ENCODE measurements at regions not wholly inside any gene's neighbourhood (a gene's known extent, or its start where the extent isn't known, plus 50 kb on each side); places are given as distances from the start of the nearest gene placed in this dataset.

GRCh38 chr17:77009877-77010276 lies 130.9 kb upstream of the SEC14L1 start:
- DNase-seq: no peak
- Histone ChIP-seq H3K9me3 (no peaks in the 10 kb centered on the region), H3K4me3 (no peak overlapping the region), H3K36me3 (no peaks in the 10 kb centered on the region), H3K27ac (no peak overlapping the region), H3K4me1 (no peaks in the 10 kb centered on the region), H3K27me3 (peaks cover 0 to 5% (median 0%) of the 10 kb centered on the region in 4 donors)
- intact Hi-C loops (cut with DNase I): no loop called here
- WGBS, 2 donors: 60 to 80% methylated on average over 2 of the region's 2 CpGs
- no peak for ATAC-seq
- FAIRE-seq: no peak
- TF ChIP-seq, protein P1, sequence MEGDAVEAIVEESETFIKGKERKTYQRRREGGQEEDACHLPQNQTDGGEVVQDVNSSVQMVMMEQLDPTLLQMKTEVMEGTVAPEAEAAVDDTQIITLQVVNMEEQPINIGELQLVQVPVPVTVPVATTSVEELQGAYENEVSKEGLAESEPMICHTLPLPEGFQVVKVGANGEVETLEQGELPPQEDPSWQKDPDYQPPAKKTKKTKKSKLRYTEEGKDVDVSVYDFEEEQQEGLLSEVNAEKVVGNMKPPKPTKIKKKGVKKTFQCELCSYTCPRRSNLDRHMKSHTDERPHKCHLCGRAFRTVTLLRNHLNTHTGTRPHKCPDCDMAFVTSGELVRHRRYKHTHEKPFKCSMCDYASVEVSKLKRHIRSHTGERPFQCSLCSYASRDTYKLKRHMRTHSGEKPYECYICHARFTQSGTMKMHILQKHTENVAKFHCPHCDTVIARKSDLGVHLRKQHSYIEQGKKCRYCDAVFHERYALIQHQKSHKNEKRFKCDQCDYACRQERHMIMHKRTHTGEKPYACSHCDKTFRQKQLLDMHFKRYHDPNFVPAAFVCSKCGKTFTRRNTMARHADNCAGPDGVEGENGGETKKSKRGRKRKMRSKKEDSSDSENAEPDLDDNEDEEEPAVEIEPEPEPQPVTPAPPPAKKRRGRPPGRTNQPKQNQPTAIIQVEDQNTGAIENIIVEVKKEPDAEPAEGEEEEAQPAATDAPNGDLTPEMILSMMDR (IDR thresholded peaks at IDR 0.05): no peak

DNA sequence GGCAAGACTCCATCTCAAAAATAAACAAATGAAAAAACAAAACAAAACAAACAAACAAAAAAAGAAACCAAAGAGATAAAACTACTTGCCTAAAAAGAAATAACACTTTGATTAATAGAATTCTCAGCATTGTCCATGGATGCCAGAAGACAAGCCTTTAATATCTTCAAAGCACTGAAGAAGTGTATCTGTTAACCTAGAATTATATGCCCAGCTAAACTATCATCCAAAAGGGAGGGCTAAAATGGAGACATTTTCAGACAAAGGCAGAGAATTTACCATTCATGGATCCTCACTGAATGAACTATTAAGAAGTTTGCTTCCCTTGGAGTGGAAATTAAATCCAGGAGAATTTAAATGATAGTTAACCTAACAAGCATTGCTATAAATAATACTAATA lies 130.1 kb upstream of the SEC14L1 start:
- TF ChIP-seq, protein P1 (IDR thresholded peaks at IDR 0.05): no peak
- Histone ChIP-seq H3K9me3 (no peaks in the 10 kb centered on the region), H3K4me3 (no peak overlapping the region), H3K27me3 (peaks cover 0 to 5% (median 0%) of the 10 kb centered on the region in 4 donors), H3K4me1 (no peaks in the 10 kb centered on the region), H3K27ac (no peak overlapping the region), H3K36me3 (no peaks in the 10 kb centered on the region)
- FAIRE-seq (no peak), DNase-seq (no peak), ATAC-seq (no peak)
- intact Hi-C loops (cut with DNase I): no loop called here

GRCh38 chr17:77011173-77012011 lies 129.4 kb upstream of the SEC14L1 start:
- no peaks in the 10 kb centered on the region for H3K9me3 ChIP-seq
- intact Hi-C loops (cut with DNase I): no loop called here
- WGBS, 2 donors: 55 to 63% methylated on average over 7 of the region's 7 CpGs
- no peak overlapping the region for H3K4me3 ChIP-seq
- TF ChIP-seq, protein P1 (IDR thresholded peaks at IDR 0.05): peak in 2 of 4 donors; percentile 24 to 26
- no peak for FAIRE-seq
- H3K4me1 ChIP-seq: no peaks in the 10 kb centered on the region
- DNase-seq: peak in 1 of 6 donors; percentile 19
- peaks cover 0 to 5% (median 0%) of the 10 kb centered on the region in 4 donors for H3K27me3 ChIP-seq
- ATAC-seq: no peak
- no peak overlapping the region for H3K27ac ChIP-seq
- no peaks in the 10 kb centered on the region for H3K36me3 ChIP-seq

GRCh38 chr17:77018504-77018903 lies 122.3 kb upstream of the SEC14L1 start:
- FAIRE-seq (no peak), ATAC-seq (no peak), DNase-seq (no peak)
- Histone ChIP-seq H3K9me3 (no peaks in the 10 kb centered on the region), H3K4me3 (no peak overlapping the region), H3K36me3 (no peaks in the 10 kb centered on the region), H3K27ac (no peak overlapping the region), H3K4me1 (no peaks in the 10 kb centered on the region), H3K27me3 (no peaks in the 10 kb centered on the region)
- intact Hi-C loops (cut with DNase I): no loop called here
- 61% methylated on average over 5 of the region's 5 CpGs for WGBS, 2 donors
- TF ChIP-seq, protein P1 (IDR thresholded peaks at IDR 0.05): no peak

DNA sequence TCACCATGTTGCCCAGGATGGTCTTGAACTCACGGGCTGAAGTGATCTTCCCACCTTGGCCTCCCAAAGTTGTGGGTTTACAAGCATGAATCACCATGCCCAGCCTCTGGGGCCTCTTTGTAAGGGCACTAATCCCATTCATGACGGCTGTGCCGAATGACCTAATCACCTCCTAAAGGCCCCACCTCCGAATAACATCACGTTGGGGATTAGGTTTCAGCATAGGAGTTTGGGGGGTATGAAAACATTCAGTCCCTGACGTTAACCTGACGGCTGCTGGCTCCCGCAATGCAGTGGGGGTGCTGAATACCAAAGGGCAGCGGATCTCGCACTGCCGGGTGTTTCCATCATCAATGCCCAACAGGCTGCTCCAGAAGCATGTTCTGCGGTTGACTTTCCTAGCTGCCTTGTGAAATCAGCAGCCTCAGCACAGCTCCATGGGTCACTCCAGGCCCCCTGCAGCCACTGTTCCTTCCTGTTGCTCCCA lies 120.8 kb upstream of the SEC14L1 start:
- no peaks in the 10 kb centered on the region for H3K27me3 ChIP-seq
- intact Hi-C loops (cut with DNase I): no loop called here
- no peak overlapping the region for H3K27ac ChIP-seq
- DNase-seq: no peak
- no peak for FAIRE-seq
- no peak for ATAC-seq
- TF ChIP-seq, protein P1 (IDR thresholded peaks at IDR 0.05): no peak
- 64 to 69% methylated on average over 12 of the region's 12 CpGs for WGBS, 2 donors
- H3K4me1 ChIP-seq: no peaks in the 10 kb centered on the region
- no peak overlapping the region for H3K4me3 ChIP-seq
- no peaks in the 10 kb centered on the region for H3K36me3 ChIP-seq
- H3K9me3 ChIP-seq: no peaks in the 10 kb centered on the region
